ENCODE measurements at regions not wholly inside any gene's neighbourhood (a gene's known extent, or its start where the extent isn't known, plus 50 kb on each side); places are given as distances from the start of the nearest gene placed in this dataset.

DNA sequence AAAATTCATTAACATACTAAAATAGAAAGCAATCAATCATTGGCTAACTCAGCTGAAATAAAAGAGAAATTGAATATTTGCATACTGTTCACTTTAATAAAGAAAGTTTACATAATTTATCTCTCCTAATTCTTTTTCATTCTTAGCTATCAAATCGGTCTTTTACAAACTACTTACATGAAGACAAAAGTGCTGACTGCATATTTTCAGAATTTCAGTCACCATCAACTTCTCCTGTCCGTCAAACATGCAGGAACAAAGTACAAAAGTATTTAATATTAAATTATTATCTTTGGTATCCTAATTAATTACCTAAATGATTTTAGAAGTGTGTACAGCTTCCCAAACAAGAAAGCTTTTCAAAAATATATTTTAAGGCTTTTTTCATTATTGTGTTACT, 248.4 kb downstream of the CYLC2 start:
- intact Hi-C loops (cut with micrococcal nuclease): no loop called here
- H3K4me1 Mint-ChIP-seq: no peaks in the 10 kb centered on the region
- H3K27me3 Mint-ChIP-seq (ENCODE audit: low read depth in 3 of 3): no peaks in the 10 kb centered on the region
- Histone ChIP-seq H3K36me3 (replicated peaks in 1 of 2; ENCODE audit: control insufficient read depth in 1 of 2, insufficient read depth in 2 of 2, low read length in 2 of 2) (no peaks in the 10 kb centered on the region), H2AFZ (ENCODE audit: insufficient read depth, low read depth, low read length, poor library complexity, severe bottlenecking) (no peak overlapping the region), H3K4me2 (replicated peaks; ENCODE audit: extremely low read depth, low read length, poor library complexity, severe bottlenecking) (no peak overlapping the region), H3K4me3 (replicated peaks in 1 of 3; ENCODE audit: low read depth in 2 of 3, low read length in 3 of 3) (no peak overlapping the region), H4K20me1 (ENCODE audit: insufficient read depth, low read length) (no peaks in the 10 kb centered on the region), H3K4me1 (ENCODE audit: control insufficient read depth in 1 of 2, insufficient read depth in 2 of 2, low read length in 2 of 2) (no peaks in the 10 kb centered on the region), H3K79me2 (ENCODE audit: insufficient read depth, low read length) (no peaks in the 10 kb centered on the region), H3K27ac (ENCODE audit: low read depth in 1 of 2, low read length in 2 of 2) (no peak overlapping the region), H3K9ac (ENCODE audit: insufficient read depth, low read length, poor library complexity, severe bottlenecking) (no peak overlapping the region), H3K9me3 (replicated peaks in 1 of 2; ENCODE audit: control insufficient read depth in 1 of 2, insufficient read depth in 1 of 2, low read length in 2 of 2) (no peaks in the 10 kb centered on the region), H3K27me3 (ENCODE audit: control insufficient read depth in 2 of 2, insufficient read depth in 2 of 2, low read length in 2 of 2) (no peaks in the 10 kb centered on the region)
- no peak overlapping the region for H3K27ac Mint-ChIP-seq
- no peak for DNase-seq
- TF ChIP-seq, protein P1, sequence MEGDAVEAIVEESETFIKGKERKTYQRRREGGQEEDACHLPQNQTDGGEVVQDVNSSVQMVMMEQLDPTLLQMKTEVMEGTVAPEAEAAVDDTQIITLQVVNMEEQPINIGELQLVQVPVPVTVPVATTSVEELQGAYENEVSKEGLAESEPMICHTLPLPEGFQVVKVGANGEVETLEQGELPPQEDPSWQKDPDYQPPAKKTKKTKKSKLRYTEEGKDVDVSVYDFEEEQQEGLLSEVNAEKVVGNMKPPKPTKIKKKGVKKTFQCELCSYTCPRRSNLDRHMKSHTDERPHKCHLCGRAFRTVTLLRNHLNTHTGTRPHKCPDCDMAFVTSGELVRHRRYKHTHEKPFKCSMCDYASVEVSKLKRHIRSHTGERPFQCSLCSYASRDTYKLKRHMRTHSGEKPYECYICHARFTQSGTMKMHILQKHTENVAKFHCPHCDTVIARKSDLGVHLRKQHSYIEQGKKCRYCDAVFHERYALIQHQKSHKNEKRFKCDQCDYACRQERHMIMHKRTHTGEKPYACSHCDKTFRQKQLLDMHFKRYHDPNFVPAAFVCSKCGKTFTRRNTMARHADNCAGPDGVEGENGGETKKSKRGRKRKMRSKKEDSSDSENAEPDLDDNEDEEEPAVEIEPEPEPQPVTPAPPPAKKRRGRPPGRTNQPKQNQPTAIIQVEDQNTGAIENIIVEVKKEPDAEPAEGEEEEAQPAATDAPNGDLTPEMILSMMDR (IDR thresholded peaks at IDR 0.05): no peak
- no CpG with 5 or more reads among the region's 2 CpGs for WGBS (ENCODE audit: insufficient coverage)
- H3K36me3 Mint-ChIP-seq: no peaks in the 10 kb centered on the region
- peaks cover 0 to 4% (median 0%) of the 10 kb centered on the region in 7 donors for H3K9me3 Mint-ChIP-seq
- H3K4me3 Mint-ChIP-seq: no peak overlapping the region

DNA sequence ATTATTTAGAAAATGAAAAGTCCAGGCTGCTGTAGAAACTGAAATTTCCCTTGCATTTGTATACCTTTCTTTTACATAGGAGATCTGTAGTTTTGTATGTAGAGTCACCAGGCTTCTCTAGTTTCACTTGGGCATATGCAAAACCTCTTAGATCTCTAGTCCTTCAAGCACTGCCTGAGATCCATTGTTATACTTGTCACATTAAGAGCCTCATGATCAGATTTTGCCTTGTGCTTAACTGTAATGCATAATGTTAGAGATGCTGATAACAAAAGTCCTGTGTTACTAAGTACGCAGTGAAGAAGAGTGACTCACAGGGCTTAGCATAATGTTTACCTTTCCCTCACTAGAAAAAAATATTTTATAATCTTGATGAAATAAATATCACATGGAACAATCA, 250.2 kb downstream of the CYLC2 start:
- DNase-seq: no peak
- Histone ChIP-seq H3K4me3 (replicated peaks in 1 of 3; ENCODE audit: low read depth in 2 of 3, low read length in 3 of 3) (no peak overlapping the region), H3K4me2 (replicated peaks; ENCODE audit: extremely low read depth, low read length, poor library complexity, severe bottlenecking) (no peak overlapping the region), H3K9me3 (replicated peaks in 1 of 2; ENCODE audit: control insufficient read depth in 1 of 2, insufficient read depth in 1 of 2, low read length in 2 of 2) (no peaks in the 10 kb centered on the region), H2AFZ (ENCODE audit: insufficient read depth, low read depth, low read length, poor library complexity, severe bottlenecking) (no peak overlapping the region), H4K20me1 (ENCODE audit: insufficient read depth, low read length) (no peaks in the 10 kb centered on the region), H3K79me2 (ENCODE audit: insufficient read depth, low read length) (no peaks in the 10 kb centered on the region), H3K4me1 (ENCODE audit: control insufficient read depth in 1 of 2, insufficient read depth in 2 of 2, low read length in 2 of 2) (no peaks in the 10 kb centered on the region), H3K36me3 (replicated peaks in 1 of 2; ENCODE audit: control insufficient read depth in 1 of 2, insufficient read depth in 2 of 2, low read length in 2 of 2) (no peaks in the 10 kb centered on the region), H3K9ac (ENCODE audit: insufficient read depth, low read length, poor library complexity, severe bottlenecking) (no peak overlapping the region), H3K27me3 (ENCODE audit: control insufficient read depth in 2 of 2, insufficient read depth in 2 of 2, low read length in 2 of 2) (no peaks in the 10 kb centered on the region), H3K27ac (ENCODE audit: low read depth in 1 of 2, low read length in 2 of 2) (no peak overlapping the region)
- no peaks in the 10 kb centered on the region for H3K4me1 Mint-ChIP-seq
- peaks cover 0 to under 1% (median 0%) of the 10 kb centered on the region in 7 donors for H3K9me3 Mint-ChIP-seq
- WGBS (ENCODE audit: insufficient coverage): no CpG with 5 or more reads among the region's 1 CpG
- no peaks in the 10 kb centered on the region for H3K27me3 Mint-ChIP-seq (ENCODE audit: low read depth in 3 of 3)
- no peak overlapping the region for H3K27ac Mint-ChIP-seq
- TF ChIP-seq, protein P1 (IDR thresholded peaks at IDR 0.05): no peak
- H3K36me3 Mint-ChIP-seq: no peaks in the 10 kb centered on the region
- no peak overlapping the region for H3K4me3 Mint-ChIP-seq
- intact Hi-C loops (cut with micrococcal nuclease): no loop called here
